ENCODE measurements at regions not wholly inside any gene's neighbourhood (a gene's known extent, or its start where the extent isn't known, plus 50 kb on each side); places are given as distances from the start of the nearest gene placed in this dataset.
"Not testable (repeated sequence)": the region's sequence is repeated elsewhere in the genome, so short reads cannot be mapped to it uniquely, and the experiment has no call there.

GRCh38 chr4:166198516-166199310 lies 325.7 kb downstream of the TLL1 start:
- no peak for TF ChIP-seq CTCF (IDR thresholded peaks at IDR 0.05)
- H3K9me3 ChIP-seq: no peaks in the 10 kb centered on the region
- intact Hi-C loops (cut with DNase I): no loop called here
- H3K27ac ChIP-seq: no peak overlapping the region
- no peaks in the 10 kb centered on the region for H3K4me1 ChIP-seq
- no peaks in the 10 kb centered on the region for H3K27me3 ChIP-seq
- no peak for DNase-seq (ENCODE audit: low spot score in 2 of 2)
- H3K36me3 ChIP-seq: no peaks in the 10 kb centered on the region
- H3K4me3 ChIP-seq: no peak overlapping the region

GRCh38 chr4:166202991-166203390 lies 330.0 kb downstream of the TLL1 start:
- H3K4me3 ChIP-seq: no peak overlapping the region
- H3K27me3 ChIP-seq: no peaks in the 10 kb centered on the region
- no peaks in the 10 kb centered on the region for H3K4me1 ChIP-seq
- no peak for TF ChIP-seq CTCF (IDR thresholded peaks at IDR 0.05)
- H3K9me3 ChIP-seq: no peaks in the 10 kb centered on the region
- H3K36me3 ChIP-seq: no peaks in the 10 kb centered on the region
- intact Hi-C loops (cut with DNase I): no loop called here
- DNase-seq (ENCODE audit: low spot score in 2 of 2): no peak
- H3K27ac ChIP-seq: no peak overlapping the region

- intact Hi-C loops (cut with DNase I); DNase-seq (ENCODE audit: low spot score in 2 of 2); H3K27me3 ChIP-seq; H3K27ac ChIP-seq; H3K36me3 ChIP-seq; H3K4me3 ChIP-seq; H3K4me1 ChIP-seq: not testable (repeated sequence)
- H3K9me3 ChIP-seq: peaks cover 0 to 16% of the 10 kb centered on the region in 2 donors
Observed at GRCh38 chr4:166212326-166212725, 339.3 kb downstream of the TLL1 start.

- intact Hi-C loops (cut with DNase I): no loop called here
- Histone ChIP-seq H3K27ac (no peak overlapping the region), H3K36me3 (no peaks in the 10 kb centered on the region), H3K27me3 (no peaks in the 10 kb centered on the region), H3K9me3 (no peaks in the 10 kb centered on the region), H3K4me3 (no peak overlapping the region), H3K4me1 (no peaks in the 10 kb centered on the region)
- no peak for TF ChIP-seq CTCF (IDR thresholded peaks at IDR 0.05)
- DNase-seq (ENCODE audit: low spot score in 2 of 2): no peak
Observed at GRCh38 chr4:166222271-166222670, 349.2 kb downstream of the TLL1 start.

GRCh38 chr4:166228112-166228511 lies 355.1 kb downstream of the TLL1 start:
- Histone ChIP-seq H3K27ac (no peak overlapping the region), H3K4me1 (no peaks in the 10 kb centered on the region), H3K36me3 (no peaks in the 10 kb centered on the region), H3K4me3 (no peak overlapping the region), H3K9me3 (no peaks in the 10 kb centered on the region), H3K27me3 (no peaks in the 10 kb centered on the region)
- intact Hi-C loops (cut with DNase I): no loop called here
- TF ChIP-seq CTCF (IDR thresholded peaks at IDR 0.05): no peak
- DNase-seq (ENCODE audit: low spot score in 2 of 2): no peak

GRCh38 chr4:166229799-166230198 lies 356.8 kb downstream of the TLL1 start:
- intact Hi-C loops (cut with DNase I): no loop called here
- no peak for TF ChIP-seq CTCF (IDR thresholded peaks at IDR 0.05)
- H3K27ac ChIP-seq: no peak overlapping the region
- no peak for DNase-seq (ENCODE audit: low spot score in 2 of 2)
- no peaks in the 10 kb centered on the region for H3K27me3 ChIP-seq
- no peaks in the 10 kb centered on the region for H3K36me3 ChIP-seq
- H3K4me3 ChIP-seq: no peak overlapping the region
- no peaks in the 10 kb centered on the region for H3K9me3 ChIP-seq
- no peaks in the 10 kb centered on the region for H3K4me1 ChIP-seq

Data from ascending aorta (tissue), 2 donors.